ENCODE measurements at regions not wholly inside any gene's neighbourhood (a gene's known extent, or its start where the extent isn't known, plus 50 kb on each side); places are given as distances from the start of the nearest gene placed in this dataset.
A peak's percentile ranks its signal among the peaks of the same experiment; 100 is the strongest.

GRCh38 chr6:150764334-150765066 lies 101.0 kb upstream of the MTHFD1L start:
- TF ChIP-seq EGR1 (IDR thresholded peaks at IDR 0.05), result no peak
- TF ChIP-seq CEBPB (IDR thresholded peaks at IDR 0.05), result no peak
- TF ChIP-seq USF1 (IDR thresholded peaks at IDR 0.05), result no peak
- TF ChIP-seq CREB1 (IDR thresholded peaks at IDR 0.05; ENCODE audit: low read depth), result no peak
- no peak for TF ChIP-seq TAF1 (IDR thresholded peaks at IDR 0.05; ENCODE audit: low read depth)
- TF ChIP-seq ZBTB7A (IDR thresholded peaks at IDR 0.05; ENCODE audit: low read depth), result no peak
- TF ChIP-seq TEAD4 (IDR thresholded peaks at IDR 0.05), result no peak
- TF ChIP-seq MAX (IDR thresholded peaks at IDR 0.05), result no peak
- no peak for TF ChIP-seq NFIC (IDR thresholded peaks at IDR 0.05)
- no peak for TF ChIP-seq REST (IDR thresholded peaks at IDR 0.05; ENCODE audit: low read depth)
- no peak for TF ChIP-seq EP300 (IDR thresholded peaks at IDR 0.05; ENCODE audit: borderline replicate concordance)
- TF ChIP-seq TCF12 (IDR thresholded peaks at IDR 0.05; ENCODE audit: low read depth), result no peak
- no peak for TF ChIP-seq RAD21 (IDR thresholded peaks at IDR 0.05; ENCODE audit: low read depth)
- no peak for TF ChIP-seq FOXM1 (IDR thresholded peaks at IDR 0.05; ENCODE audit: borderline replicate concordance, low read depth)
- TF ChIP-seq YY1 (IDR thresholded peaks at IDR 0.05; ENCODE audit: low read depth), result no peak

GRCh38 chr6:150765067-150765764 lies 100.3 kb upstream of the MTHFD1L start:
- TF ChIP-seq CREB1 (IDR thresholded peaks at IDR 0.05; ENCODE audit: low read depth) (no peak), CEBPB (IDR thresholded peaks at IDR 0.05) (no peak), EP300 (IDR thresholded peaks at IDR 0.05; ENCODE audit: borderline replicate concordance) (no peak), EGR1 (IDR thresholded peaks at IDR 0.05) (no peak), TAF1 (IDR thresholded peaks at IDR 0.05; ENCODE audit: low read depth) (no peak)

GRCh38 chr6:150766201-150766997 lies 99.1 kb upstream of the MTHFD1L start:
- TF ChIP-seq RAD21 (IDR thresholded peaks at IDR 0.05; ENCODE audit: low read depth) (peak; percentile 25; the same call in 1 of the 2 replicates), TAF1 (IDR thresholded peaks at IDR 0.05; ENCODE audit: low read depth) (peak; percentile 26; the same call in 1 of the 2 replicates), YY1 (IDR thresholded peaks at IDR 0.05; ENCODE audit: low read depth) (peak; percentile 68), TEAD4 (IDR thresholded peaks at IDR 0.05) (peak; percentile 75), MAX (IDR thresholded peaks at IDR 0.05) (peak; percentile 56), REST (IDR thresholded peaks at IDR 0.05; ENCODE audit: low read depth) (no peak), FOXM1 (IDR thresholded peaks at IDR 0.05; ENCODE audit: borderline replicate concordance, low read depth) (peak; percentile 84), EGR1 (IDR thresholded peaks at IDR 0.05) (peak; percentile 63), EP300 (IDR thresholded peaks at IDR 0.05; ENCODE audit: borderline replicate concordance) (peak; percentile 87), CREB1 (IDR thresholded peaks at IDR 0.05; ENCODE audit: low read depth) (no peak), TCF12 (IDR thresholded peaks at IDR 0.05; ENCODE audit: low read depth) (peak; percentile 76), ZBTB7A (IDR thresholded peaks at IDR 0.05; ENCODE audit: low read depth) (0 out of 2 replicates have a peak, but pooled peaks have one; percentile 60), NFIC (IDR thresholded peaks at IDR 0.05) (peak; percentile 93), CEBPB (IDR thresholded peaks at IDR 0.05) (no peak; the same call in 1 of the 2 replicates), USF1 (IDR thresholded peaks at IDR 0.05) (no peak)

- TF ChIP-seq MAX (IDR thresholded peaks at IDR 0.05) (no peak), CEBPB (IDR thresholded peaks at IDR 0.05) (no peak), TEAD4 (IDR thresholded peaks at IDR 0.05) (no peak), REST (IDR thresholded peaks at IDR 0.05; ENCODE audit: low read depth) (no peak), YY1 (IDR thresholded peaks at IDR 0.05; ENCODE audit: low read depth) (no peak), EGR1 (IDR thresholded peaks at IDR 0.05) (no peak), NFIC (IDR thresholded peaks at IDR 0.05) (no peak), TAF1 (IDR thresholded peaks at IDR 0.05; ENCODE audit: low read depth) (no peak), TCF12 (IDR thresholded peaks at IDR 0.05; ENCODE audit: low read depth) (no peak), ZBTB7A (IDR thresholded peaks at IDR 0.05; ENCODE audit: low read depth) (no peak)
Observed at GRCh38 chr6:150767161-150767560, 98.3 kb upstream of the MTHFD1L start.
